Omental fat pad (tissue), 3 donors: ENCODE measurements at regions not wholly inside any gene's neighbourhood (a gene's known extent, or its start where the extent isn't known, plus 50 kb on each side); places are given as distances from the start of the nearest gene placed in this dataset.

ENCODE experiments used
- ATAC-seq: fragments of 150-250 bp; one replicate; pipeline ENCODE4 v1.9.1; 2016; ENCODE audit warnings: mild to moderate bottlenecking, moderate library complexity; ENCODE audit not compliant: low FRiP score
- DNase-seq: peaks from one replicate; pipeline ENCODE4 v3.0.0-alpha.2; 2019; ENCODE audit warnings: low spot score
- TF ChIP-seq, protein P1 (sequence below), 3 donors: fragments of 450-650 bp; IDR thresholded peaks; one replicate each; pipeline ENCODE4 v1.5.1; 2016 to 2017; ENCODE audit warnings: antibody characterized with exemption in 3 of 3, mild to moderate bottlenecking in 3 of 3, moderate library complexity in 2 of 3

DNA sequence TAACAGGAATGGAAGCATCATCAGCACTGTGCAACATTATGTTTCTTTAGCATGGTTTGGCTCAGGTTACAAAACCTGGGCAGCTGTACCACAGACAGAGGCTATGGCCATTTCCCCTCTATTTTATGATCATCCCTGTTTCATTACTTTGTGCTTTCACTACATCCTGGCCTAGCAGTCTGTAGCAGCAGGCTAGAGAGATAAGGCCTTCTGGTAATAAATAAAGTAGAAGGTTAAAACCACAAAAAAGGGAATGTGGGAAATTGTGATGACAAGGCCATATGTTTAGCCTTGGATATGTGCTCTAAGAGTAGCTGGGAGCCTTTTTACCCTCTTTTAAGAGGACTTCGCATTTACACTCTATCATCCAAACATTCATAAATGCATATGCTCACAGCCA, 266.2 kb upstream of the PHF14 start:
- TF ChIP-seq, protein P1, sequence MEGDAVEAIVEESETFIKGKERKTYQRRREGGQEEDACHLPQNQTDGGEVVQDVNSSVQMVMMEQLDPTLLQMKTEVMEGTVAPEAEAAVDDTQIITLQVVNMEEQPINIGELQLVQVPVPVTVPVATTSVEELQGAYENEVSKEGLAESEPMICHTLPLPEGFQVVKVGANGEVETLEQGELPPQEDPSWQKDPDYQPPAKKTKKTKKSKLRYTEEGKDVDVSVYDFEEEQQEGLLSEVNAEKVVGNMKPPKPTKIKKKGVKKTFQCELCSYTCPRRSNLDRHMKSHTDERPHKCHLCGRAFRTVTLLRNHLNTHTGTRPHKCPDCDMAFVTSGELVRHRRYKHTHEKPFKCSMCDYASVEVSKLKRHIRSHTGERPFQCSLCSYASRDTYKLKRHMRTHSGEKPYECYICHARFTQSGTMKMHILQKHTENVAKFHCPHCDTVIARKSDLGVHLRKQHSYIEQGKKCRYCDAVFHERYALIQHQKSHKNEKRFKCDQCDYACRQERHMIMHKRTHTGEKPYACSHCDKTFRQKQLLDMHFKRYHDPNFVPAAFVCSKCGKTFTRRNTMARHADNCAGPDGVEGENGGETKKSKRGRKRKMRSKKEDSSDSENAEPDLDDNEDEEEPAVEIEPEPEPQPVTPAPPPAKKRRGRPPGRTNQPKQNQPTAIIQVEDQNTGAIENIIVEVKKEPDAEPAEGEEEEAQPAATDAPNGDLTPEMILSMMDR (IDR thresholded peaks at IDR 0.05): no peak
- ATAC-seq (no peak), DNase-seq (no peak)

DNA sequence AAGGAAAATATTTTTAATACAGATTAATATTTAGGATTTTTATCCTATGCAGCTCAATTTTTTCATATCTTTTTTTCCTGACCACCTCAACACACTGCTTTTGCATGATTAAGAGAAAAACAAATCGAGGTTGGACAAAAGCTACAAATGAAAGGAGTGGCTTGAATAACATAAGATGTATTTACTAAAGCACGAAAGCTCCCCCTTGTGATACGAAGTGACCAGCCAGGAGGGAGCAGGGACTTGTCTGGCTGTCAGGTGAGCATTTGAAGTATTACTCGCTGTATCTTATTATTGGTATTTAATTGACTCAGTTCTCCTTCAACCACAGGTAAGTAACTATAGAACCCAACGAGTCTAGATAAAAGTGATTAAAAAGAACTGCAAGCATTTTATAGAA, 265.2 kb upstream of the PHF14 start:
- no peak for DNase-seq
- TF ChIP-seq, protein P1 (IDR thresholded peaks at IDR 0.05): no peak
- no peak for ATAC-seq

DNA sequence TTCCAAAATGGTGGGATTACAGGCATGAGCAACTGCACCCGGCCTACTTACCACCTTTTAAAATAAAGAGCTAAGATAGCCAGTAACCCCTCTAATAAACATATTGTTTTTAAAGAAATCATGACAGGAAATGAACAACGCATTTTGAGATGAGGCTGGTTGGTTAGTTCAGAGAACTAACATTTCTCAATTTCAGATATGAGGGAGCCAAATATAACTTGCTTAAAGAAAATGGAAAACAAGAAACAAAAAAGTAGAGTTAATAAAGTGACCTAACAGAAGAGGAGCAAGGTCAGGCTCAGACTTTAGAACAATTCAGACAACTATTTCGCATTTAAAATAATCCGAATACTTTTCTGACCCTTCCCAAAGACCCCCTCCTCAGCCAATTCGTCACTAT, 254.9 kb upstream of the PHF14 start:
- TF ChIP-seq, protein P1 (IDR thresholded peaks at IDR 0.05): no peak
- DNase-seq (no peak), ATAC-seq (no peak)

DNA sequence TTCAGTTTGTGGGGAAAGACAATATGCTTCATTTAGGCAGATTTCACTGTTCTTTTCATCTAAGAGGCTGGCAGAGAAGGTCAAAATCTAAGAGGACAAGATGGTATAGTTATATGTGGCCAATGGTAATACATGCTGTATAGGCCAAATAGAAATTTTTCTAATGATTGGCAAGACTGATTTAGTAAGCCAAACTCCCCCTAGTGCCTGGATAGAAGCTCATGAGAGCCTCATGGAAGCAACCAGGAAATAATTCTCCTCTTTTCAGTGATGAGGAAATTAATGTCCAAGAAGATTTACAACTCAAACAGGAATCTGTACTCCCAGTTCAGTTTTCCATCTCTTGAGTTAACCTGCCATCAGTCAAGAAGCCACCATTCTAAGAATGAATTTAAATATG, 253.6 kb upstream of the PHF14 start:
- DNase-seq (no peak), ATAC-seq (no peak)
- TF ChIP-seq, protein P1 (IDR thresholded peaks at IDR 0.05): no peak

DNA sequence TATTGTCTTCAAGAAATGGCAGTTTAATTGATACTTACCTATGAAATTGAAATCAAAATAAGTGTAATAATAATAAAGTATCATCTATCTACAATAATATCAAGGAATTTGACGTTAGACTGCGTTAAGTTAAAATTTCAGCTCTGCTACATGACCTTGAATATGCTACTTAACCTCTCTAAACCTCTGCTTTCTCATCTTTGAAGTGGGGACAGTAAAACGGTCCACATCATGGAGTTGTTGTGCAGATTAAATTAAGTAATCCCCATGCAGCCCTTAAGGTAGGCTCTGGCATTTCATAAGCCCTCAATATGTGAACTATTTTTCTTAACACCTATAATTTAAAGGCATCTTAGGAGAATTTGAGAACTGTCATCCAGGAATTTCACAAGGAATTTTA, 252.4 kb upstream of the PHF14 start:
- TF ChIP-seq, protein P1 (IDR thresholded peaks at IDR 0.05): no peak
- ATAC-seq (no peak), DNase-seq (no peak)

DNA sequence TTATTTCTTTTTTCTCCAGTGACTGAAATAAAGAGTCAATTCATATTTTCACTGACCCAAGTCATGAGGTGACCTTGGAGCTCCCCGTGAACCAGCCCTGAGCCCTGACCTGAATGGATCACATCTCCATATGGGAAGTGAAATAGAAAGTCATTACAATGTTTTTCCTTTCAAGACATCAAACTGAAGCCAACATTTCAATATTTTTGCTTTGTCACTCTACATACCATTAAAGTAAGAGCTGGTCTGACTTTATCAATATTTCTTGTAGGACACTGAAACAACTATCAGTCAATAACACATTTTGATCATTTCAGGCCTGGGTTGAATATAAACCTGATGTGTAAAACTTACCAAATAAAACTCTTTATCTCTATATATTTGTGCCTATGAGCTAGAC, 249.8 kb upstream of the PHF14 start:
- ATAC-seq: no peak
- DNase-seq: no peak
- TF ChIP-seq, protein P1 (IDR thresholded peaks at IDR 0.05): no peak

DNA sequence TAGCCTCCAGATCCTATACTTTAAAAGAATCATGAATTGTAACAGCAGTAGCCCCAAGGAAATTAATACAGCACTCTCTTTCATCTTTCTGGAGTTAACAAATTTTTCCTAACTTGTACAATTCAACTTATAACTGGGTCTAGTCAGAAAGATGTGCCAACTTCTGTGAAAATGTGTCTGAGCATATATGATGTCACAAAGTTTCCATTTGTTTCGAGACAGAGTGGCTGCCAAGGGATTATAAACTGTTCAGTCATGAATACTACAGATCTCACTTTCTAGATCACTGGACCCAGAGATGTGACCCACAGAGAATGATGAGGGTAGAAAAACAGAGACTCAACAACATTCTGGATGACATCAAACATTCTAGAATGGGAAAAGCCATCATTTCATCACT, 249.2 kb upstream of the PHF14 start:
- TF ChIP-seq, protein P1 (IDR thresholded peaks at IDR 0.05): no peak
- ATAC-seq (no peak), DNase-seq (no peak)
